ENCODE measurements at regions not wholly inside any gene's neighbourhood (a gene's known extent, or its start where the extent isn't known, plus 50 kb on each side); places are given as distances from the start of the nearest gene placed in this dataset.
"Not testable (repeated sequence)": the region's sequence is repeated elsewhere in the genome, so short reads cannot be mapped to it uniquely, and the experiment has no call there.

GRCh38 chr3:35393901-35394799 is 245.2 kb upstream of the ARPP21 start:
- DNase-seq (ENCODE audit: low read depth in 2 of 2): no peak

- DNase-seq (ENCODE audit: low read depth in 2 of 2): no peak
Measured at GRCh38 chr3:35394905-35395304, 244.4 kb upstream of the ARPP21 start.

GRCh38 chr3:35401671-35402070 is 237.7 kb upstream of the ARPP21 start:
- no peak for DNase-seq (ENCODE audit: low read depth in 2 of 2)

- DNase-seq (ENCODE audit: low read depth in 2 of 2): no peak
Measured at GRCh38 chr3:35404571-35404970, 234.8 kb upstream of the ARPP21 start.

- DNase-seq (ENCODE audit: low read depth in 2 of 2): no peak
Measured at GRCh38 chr3:35408882-35409281, 230.4 kb upstream of the ARPP21 start.

- DNase-seq (ENCODE audit: low read depth in 2 of 2): no peak
Measured at GRCh38 chr3:35409991-35410390, 229.3 kb upstream of the ARPP21 start.

- DNase-seq (ENCODE audit: low read depth in 2 of 2): no peak
Measured at GRCh38 chr3:35413483-35413882, 225.8 kb upstream of the ARPP21 start.

GRCh38 chr3:35417080-35417479 is 222.2 kb upstream of the ARPP21 start:
- DNase-seq (ENCODE audit: low read depth in 2 of 2): no peak

- no peak for DNase-seq (ENCODE audit: low read depth in 2 of 2)
Measured at GRCh38 chr3:35422101-35422500, 217.2 kb upstream of the ARPP21 start.

GRCh38 chr3:35422836-35423601 is 216.3 kb upstream of the ARPP21 start:
- no peak for DNase-seq (ENCODE audit: low read depth in 2 of 2)

GRCh38 chr3:35426366-35426958 is 212.9 kb upstream of the ARPP21 start:
- DNase-seq (ENCODE audit: low read depth in 2 of 2): no peak

- DNase-seq (ENCODE audit: low read depth in 2 of 2): no peak
Measured at GRCh38 chr3:35437381-35437780, 201.9 kb upstream of the ARPP21 start.

GRCh38 chr3:35438101-35438500 is 201.2 kb upstream of the ARPP21 start:
- DNase-seq (ENCODE audit: low read depth in 2 of 2): no peak

- DNase-seq (ENCODE audit: low read depth in 2 of 2): no peak
Measured at GRCh38 chr3:35439663-35440062, 199.7 kb upstream of the ARPP21 start.

GRCh38 chr3:35440826-35441225 is 198.5 kb upstream of the ARPP21 start:
- no peak for DNase-seq (ENCODE audit: low read depth in 2 of 2)

GRCh38 chr3:35446896-35447295 is 192.4 kb upstream of the ARPP21 start:
- no peak for DNase-seq (ENCODE audit: low read depth in 2 of 2)

GRCh38 chr3:35448121-35448520 is 191.2 kb upstream of the ARPP21 start:
- DNase-seq (ENCODE audit: low read depth in 2 of 2): no peak

GRCh38 chr3:35448681-35449080 is 190.6 kb upstream of the ARPP21 start:
- no peak for DNase-seq (ENCODE audit: low read depth in 2 of 2)

- DNase-seq (ENCODE audit: low read depth in 2 of 2): not testable (repeated sequence)
Measured at GRCh38 chr3:35454819-35455218, 184.5 kb upstream of the ARPP21 start.

- no peak for DNase-seq (ENCODE audit: low read depth in 2 of 2)
Measured at GRCh38 chr3:35473956-35474355, 165.4 kb upstream of the ARPP21 start.

- not testable (repeated sequence) for DNase-seq (ENCODE audit: low read depth in 2 of 2)
Measured at GRCh38 chr3:35482566-35482965, 156.8 kb upstream of the ARPP21 start.

- DNase-seq (ENCODE audit: low read depth in 2 of 2): no peak
Measured at GRCh38 chr3:35483131-35483530, 156.2 kb upstream of the ARPP21 start.
